Left ventricle myocardium superior (tissue), 1 donor: ENCODE measurements at regions not wholly inside any gene's neighbourhood (a gene's known extent, or its start where the extent isn't known, plus 50 kb on each side); places are given as distances from the start of the nearest gene placed in this dataset.
"Not testable (repeated sequence)": the region's sequence is repeated elsewhere in the genome, so short reads cannot be mapped to it uniquely, and the experiment has no call there.

Experiments used
- ATAC-seq: fragments of 200-7000 bp; cut with Tn5 transposase; one replicate; pipeline ENCODE4 v1.9.1; 2020; ENCODE audit warnings: mild to moderate bottlenecking, moderate library complexity
- DNase-seq: peaks from one replicate; pipeline ENCODE4 v3.0.0-alpha.2; 2020
- intact Hi-C: fragments of 100-400 bp; cut with micrococcal nuclease; formaldehyde crosslinking; loops from one replicate; pipeline ENCODE4 v1.11.0; 2022
- donor health status: DM: no; HTN: yes; CAD: no; lungs with severe emphysema.

GRCh38 chr19:23505738-23506137 lies 110.5 kb upstream of the ZNF91 start:
- no peak for ATAC-seq
- intact Hi-C loops = no loop called here
- no peak for DNase-seq

DNA sequence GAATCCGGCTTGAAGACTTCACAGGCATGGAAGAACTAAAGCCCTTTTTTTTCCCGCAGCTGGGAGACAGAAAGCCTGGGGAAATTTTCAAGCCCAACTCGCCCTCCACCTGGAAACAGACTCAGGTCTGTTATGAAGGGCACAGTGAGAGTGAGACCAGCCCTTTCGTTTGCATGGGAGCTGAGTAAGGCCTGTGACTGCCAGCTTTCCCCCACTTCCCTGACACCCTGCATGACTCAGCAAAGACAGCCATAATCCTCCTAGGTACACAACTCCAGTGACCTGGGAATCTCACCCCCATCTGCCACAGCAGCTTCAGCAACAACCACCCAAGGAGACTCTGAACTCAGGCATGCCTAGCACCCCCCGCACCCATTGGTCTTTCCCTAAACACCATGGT lies 87.6 kb upstream of the ZNF91 start:
- intact Hi-C loops = no loop called here
- ATAC-seq = no peak
- no peak for DNase-seq

GRCh38 chr19:23481043-23481442 lies 85.8 kb upstream of the ZNF91 start:
- no peak for ATAC-seq
- no peak for DNase-seq
- intact Hi-C loops = no loop called here

- ATAC-seq = no peak
- intact Hi-C loops = no loop called here
- no peak for DNase-seq
These were observed 80.2 kb upstream of the ZNF91 start for GRCh38 chr19:23475477-23475876.

DNA sequence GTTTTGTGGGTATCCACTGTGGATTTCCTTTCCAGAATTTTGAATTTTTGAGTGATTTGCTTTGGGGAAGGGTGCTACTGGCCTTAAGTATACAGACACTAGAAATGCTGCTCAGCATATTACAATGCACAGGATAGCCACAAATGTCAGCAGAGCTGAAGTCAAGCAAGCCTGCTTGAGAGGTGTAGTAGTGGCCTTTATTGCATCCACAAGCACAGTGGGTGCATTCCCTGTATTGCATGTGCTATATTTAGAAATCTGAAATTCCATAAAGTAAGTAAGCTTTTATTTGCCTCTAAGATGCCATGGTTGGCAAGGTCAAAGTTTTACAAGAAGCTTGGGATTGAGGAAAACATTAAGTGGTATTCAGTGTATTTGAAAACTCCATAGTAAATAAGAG lies 79.5 kb upstream of the ZNF91 start:
- no peak for DNase-seq
- intact Hi-C loops = no loop called here
- no peak for ATAC-seq

- intact Hi-C loops = no loop called here
- ATAC-seq = no peak
- DNase-seq = no peak
These were observed 78.9 kb upstream of the ZNF91 start for GRCh38 chr19:23474172-23474571.

DNA sequence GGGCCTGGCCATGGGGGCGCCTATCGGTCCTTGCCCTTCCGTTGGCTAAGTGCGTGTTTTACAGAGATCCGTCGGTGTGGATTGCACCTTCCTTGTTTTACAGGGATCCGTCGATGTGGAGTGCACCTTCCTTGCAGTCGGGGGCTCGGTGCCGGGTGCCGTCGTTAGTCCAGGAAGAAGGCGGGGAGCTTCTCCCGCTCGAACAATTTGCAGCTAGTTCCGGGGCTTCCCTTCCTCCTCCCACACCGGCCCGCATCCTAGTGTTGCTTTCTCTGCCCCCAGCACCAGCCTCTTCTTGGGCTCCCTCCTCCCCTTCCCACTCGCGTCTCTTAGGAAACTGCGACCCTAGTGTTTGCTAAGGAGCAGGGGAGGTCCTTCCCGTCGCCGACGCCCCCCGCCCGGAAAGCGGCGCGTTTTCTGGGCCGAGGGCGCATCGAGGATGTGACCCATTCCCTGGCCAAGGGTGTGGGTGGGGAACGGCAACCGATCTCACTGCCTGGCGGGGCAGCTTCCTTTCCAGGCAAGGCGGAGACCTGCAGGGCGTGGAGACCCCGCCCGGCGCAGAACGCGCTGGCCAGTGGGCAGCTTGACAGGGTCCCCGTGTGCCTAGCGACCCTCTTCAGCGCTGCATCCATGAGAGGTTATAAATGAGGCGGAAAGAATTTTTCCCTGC lies 75.7 kb upstream of the ZNF91 start:
- ATAC-seq = no peak
- DNase-seq = no peak
- intact Hi-C loops = no loop called here

DNA sequence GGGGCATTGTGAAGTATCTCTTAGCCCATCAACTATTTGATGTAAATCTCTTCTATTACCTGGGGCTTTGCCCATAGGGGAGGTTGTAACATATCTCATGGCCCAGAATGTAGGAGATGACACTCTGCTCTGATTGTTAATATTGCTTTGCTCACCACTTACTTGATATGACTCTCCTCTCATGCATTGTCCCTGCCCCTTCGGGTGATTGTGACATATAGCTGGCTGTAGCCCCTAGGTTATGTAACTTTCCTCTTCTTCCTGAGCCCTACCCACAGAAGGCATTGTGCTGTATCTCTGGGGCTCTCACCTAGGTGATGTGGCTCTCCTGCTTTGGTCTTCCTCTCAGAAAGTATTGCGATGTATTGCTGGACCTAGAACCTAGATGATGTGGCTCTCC lies 69.1 kb upstream of the ZNF91 start:
- intact Hi-C loops, DNase-seq, ATAC-seq: not testable (repeated sequence)

- intact Hi-C loops = no loop called here
- DNase-seq (no peak), ATAC-seq (no peak)
These were observed 65.8 kb upstream of the ZNF91 start for GRCh38 chr19:23461120-23461519.

DNA sequence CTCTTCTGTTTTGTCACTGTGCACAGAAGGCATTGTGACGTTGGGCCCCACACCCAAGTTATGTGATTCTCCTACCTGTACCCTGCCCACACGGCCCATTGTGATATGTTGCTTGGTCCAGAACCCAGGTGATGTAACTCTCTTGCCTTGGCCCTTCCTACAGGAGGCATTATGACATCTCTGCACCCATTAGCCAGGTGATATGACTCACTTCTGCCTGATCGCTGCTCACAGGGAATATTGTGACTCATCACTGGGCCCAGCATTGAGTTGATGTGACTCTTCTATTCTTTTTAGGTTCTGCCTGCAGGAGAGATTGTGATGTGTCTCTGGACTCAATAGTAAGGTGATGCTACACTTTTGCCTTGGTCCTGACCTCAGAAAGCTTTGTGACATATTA lies 65.4 kb upstream of the ZNF91 start:
- no peak for ATAC-seq

More for the DNA sequence above, 65.4 kb upstream of the ZNF91 start:
- intact Hi-C loops = no loop called here
- DNase-seq = no peak
